ENCODE measurements at regions not wholly inside any gene's neighbourhood (a gene's known extent, or its start where the extent isn't known, plus 50 kb on each side); places are given as distances from the start of the nearest gene placed in this dataset.

DNA sequence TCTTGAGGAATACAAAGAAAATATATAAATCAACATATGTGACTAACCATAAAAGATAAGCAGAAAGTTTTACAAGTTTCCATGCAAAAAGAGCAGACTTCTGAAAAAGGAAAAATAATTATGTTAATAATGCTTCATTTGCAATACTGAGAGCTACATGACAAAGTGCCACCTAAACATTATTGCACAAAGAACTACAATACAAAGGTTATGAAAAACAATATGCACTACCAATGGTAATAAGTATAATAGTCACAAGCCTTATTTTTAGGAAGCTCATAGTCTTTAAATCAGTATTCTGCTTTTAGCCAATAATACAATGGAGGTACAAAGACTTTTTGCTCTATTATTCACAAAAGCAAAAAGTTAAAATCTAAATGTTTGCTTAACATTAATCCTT is 411.2 kb downstream of the TLL1 start:
- DNase-seq (ENCODE audit: low spot score), result no peak
- TF ChIP-seq, protein P1, sequence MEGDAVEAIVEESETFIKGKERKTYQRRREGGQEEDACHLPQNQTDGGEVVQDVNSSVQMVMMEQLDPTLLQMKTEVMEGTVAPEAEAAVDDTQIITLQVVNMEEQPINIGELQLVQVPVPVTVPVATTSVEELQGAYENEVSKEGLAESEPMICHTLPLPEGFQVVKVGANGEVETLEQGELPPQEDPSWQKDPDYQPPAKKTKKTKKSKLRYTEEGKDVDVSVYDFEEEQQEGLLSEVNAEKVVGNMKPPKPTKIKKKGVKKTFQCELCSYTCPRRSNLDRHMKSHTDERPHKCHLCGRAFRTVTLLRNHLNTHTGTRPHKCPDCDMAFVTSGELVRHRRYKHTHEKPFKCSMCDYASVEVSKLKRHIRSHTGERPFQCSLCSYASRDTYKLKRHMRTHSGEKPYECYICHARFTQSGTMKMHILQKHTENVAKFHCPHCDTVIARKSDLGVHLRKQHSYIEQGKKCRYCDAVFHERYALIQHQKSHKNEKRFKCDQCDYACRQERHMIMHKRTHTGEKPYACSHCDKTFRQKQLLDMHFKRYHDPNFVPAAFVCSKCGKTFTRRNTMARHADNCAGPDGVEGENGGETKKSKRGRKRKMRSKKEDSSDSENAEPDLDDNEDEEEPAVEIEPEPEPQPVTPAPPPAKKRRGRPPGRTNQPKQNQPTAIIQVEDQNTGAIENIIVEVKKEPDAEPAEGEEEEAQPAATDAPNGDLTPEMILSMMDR (IDR thresholded peaks at IDR 0.05; ENCODE audit: extremely low read depth, missing control alignments), result no peak

DNA sequence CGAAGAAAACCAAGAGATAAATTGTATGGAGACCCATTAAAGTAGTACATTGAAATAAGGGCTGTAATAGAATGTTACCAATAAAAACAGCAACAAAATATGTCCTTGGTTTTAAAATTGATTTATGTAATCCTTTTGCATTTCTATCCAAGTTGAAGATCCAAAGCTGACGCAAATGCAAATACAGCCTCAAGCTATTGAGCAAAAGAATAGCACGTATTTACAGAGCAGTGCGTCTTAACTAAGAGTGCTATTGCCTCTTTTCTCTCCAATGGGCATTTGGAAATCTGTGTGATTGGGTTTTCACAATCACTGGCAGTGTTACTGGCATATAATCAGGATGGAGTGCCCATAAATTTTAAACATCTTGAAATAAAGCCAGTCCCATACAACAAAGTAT is 417.4 kb downstream of the TLL1 start:
- TF ChIP-seq, protein P1 (IDR thresholded peaks at IDR 0.05; ENCODE audit: extremely low read depth, missing control alignments), result no peak

DNA sequence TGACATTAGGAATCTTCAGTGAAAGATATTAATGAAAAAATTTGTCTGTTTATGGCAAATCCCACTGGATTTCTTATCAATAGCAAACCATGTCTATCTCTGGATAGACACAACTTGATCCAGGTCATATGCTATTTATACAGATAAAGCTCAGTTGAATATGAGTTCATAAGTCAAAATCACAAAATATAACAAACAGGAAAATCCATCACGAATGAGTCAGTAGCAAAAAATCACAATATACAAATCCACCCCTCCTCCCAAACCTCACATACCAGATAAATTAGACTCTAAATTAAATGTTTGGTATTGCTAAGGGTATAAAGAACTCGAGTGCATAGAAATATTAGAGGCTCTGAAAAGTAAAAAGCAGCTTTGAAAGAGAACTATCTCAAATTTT is 420.5 kb downstream of the TLL1 start:
- TF ChIP-seq, protein P1 (IDR thresholded peaks at IDR 0.05; ENCODE audit: extremely low read depth, missing control alignments), result no peak
- DNase-seq (ENCODE audit: low spot score), result no peak

More for the DNA sequence above, 417.4 kb downstream of the TLL1 start:
- no peak for DNase-seq (ENCODE audit: low spot score)

DNA sequence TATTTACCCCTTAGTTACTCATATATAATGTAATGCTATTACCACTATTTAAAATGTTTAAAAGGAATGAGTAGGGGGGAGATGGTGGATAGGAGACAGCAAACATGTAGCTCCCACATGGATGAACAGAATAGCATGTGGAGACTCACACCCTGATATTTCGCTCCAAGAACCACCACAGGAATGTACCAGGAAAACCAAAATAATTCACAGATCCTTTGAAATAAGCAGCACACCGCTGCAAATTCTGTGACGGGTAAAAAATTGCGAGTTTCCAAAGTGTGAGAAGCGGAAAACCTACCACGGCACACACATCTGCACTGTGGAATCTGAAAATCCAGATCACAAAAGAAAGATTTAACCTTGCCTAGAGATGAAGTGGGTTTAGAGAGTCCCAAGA is 428.2 kb downstream of the TLL1 start:
- DNase-seq (ENCODE audit: low spot score), result no peak
- TF ChIP-seq, protein P1 (IDR thresholded peaks at IDR 0.05; ENCODE audit: extremely low read depth, missing control alignments), result no peak

DNA sequence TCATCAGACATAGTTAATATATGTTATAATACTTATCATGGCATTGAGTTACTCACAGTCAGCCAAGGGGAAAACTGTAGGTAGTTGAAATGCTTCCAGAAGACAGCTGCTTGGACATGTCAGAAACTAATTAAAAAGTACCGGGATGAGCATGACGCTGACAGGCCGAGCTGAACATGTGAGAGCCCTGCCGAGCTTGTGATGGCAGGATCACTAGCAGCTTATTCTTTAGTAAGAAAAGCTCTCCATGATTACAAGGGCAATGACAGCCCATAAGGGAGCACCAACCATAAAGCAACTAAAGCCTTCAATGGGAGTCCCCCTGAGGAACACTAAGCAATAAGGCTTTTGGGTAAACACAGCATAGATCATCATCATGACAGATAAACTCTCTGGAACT is 435.6 kb downstream of the TLL1 start:
- DNase-seq (ENCODE audit: low spot score), result no peak
- TF ChIP-seq, protein P1 (IDR thresholded peaks at IDR 0.05; ENCODE audit: extremely low read depth, missing control alignments), result no peak

DNA sequence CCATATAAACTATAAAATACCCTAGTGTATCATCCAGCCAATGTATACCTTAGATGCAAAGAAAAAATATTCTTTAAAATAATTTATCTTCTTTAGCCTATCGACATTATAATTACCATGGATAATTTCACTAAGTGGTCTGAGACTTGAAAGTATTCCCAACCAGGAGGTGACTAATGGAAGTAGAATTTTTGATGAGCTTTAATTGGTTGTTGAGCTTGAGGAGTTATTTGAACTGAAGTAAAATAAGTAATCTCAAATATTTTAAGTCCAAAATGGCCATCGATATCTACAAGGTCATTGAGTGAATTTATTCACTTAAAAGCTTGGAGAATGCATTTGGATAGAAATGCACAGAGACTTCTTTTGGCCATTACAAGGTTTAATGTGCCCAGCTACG is 436.2 kb downstream of the TLL1 start:
- TF ChIP-seq, protein P1 (IDR thresholded peaks at IDR 0.05; ENCODE audit: extremely low read depth, missing control alignments), result no peak
- DNase-seq (ENCODE audit: low spot score), result no peak

DNA sequence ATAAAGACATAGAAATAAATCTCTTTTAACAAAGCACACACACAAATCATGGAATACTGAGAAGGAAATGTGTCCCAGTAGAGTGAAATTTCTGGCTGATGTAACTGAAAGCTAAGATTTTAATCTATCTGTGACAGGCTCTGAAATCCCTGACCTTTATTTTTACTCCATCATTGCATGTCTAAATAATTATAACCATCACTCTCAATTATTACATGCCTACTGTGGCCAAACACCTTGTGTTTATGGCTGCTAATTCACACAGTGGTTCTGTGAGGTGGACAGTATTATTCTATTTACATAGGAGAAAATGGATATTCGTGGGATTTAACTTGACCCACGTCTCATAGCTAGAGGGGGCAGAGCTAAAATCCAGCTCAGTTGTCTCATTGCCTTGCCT is 438.1 kb downstream of the TLL1 start:
- DNase-seq (ENCODE audit: low spot score), result no peak
- TF ChIP-seq, protein P1 (IDR thresholded peaks at IDR 0.05; ENCODE audit: extremely low read depth, missing control alignments), result no peak
